HCT116 (cell line): ENCODE measurements at regions not wholly inside any gene's neighbourhood (a gene's known extent, or its start where the extent isn't known, plus 50 kb on each side); places are given as distances from the start of the nearest gene placed in this dataset.

ENCODE experiments used
- ATAC-seq: fragments of 200-7000 bp; cut with Tn5 transposase; 2 replicates; pipeline ENCODE4 v1.9.1; 2020; ENCODE audit warnings: mild to moderate bottlenecking, moderate library complexity
- BruUV-seq: library from RNA; stranded (reverse); fragments of 400-500 nt; replicated peaks from 2 replicates; lab custom pipeline; 2021; lab: Mats Ljungman, UMichigan
- CTCF ChIA-PET: fragments of 300-600 bp; sonication (Branson Sonifier 250); formaldehyde crosslinking; loops from one replicate; lab custom pipeline; 2021; ENCODE audit warnings: antibody characterized with exemption; lab: Charles Lee
- POLR2A ChIA-PET: fragments of 300-600, 350-600 bp; sonication (Branson Sonifier 250); formaldehyde crosslinking; loops from one replicate; lab custom pipeline; 2021; ENCODE audit warnings: antibody characterized with exemption; lab: Charles Lee
- RAD21 ChIA-PET, 2 experiments: fragments of 300-600 bp; sonication (Branson Sonifier 250); formaldehyde crosslinking; loops; one replicate each; lab custom pipeline; 2023; ENCODE audit warnings: low total read pairs in 2 of 2; ENCODE audit not compliant: uncharacterized antibody in 2 of 2, unreplicated experiment in 2 of 2, low non-redundant PET in 1 of 2; lab: Charles Lee
- DNase-seq: peaks from one replicate; pipeline ENCODE4 v3.0.0-alpha.2; 2010; ENCODE audit warnings: low read depth, low spot score
- H2AFZ ChIP-seq: fragments of 200-600 bp; shearing (Covaris generic), sonication (generic); 2 replicates; pipeline ENCODE4 v1.6.1; 2017; ENCODE audit warnings: low read depth, mixed run types, mixed read lengths, antibody characterized with exemption, low read length; ENCODE audit not compliant: poor library complexity, severe bottlenecking
- H3K27ac ChIP-seq: 2 replicates; pipeline ENCODE4 v1.5.1; 2012; ENCODE audit warnings: low read depth, low read length
- H3K27me3 ChIP-seq: fragments of 200-600 bp; sonication (generic); 2 replicates; pipeline ENCODE4 v1.6.1; 2016; ENCODE audit warnings: mixed run types, low read length, mixed read lengths; ENCODE audit not compliant: insufficient read depth
- H3K36me3 ChIP-seq, 2 experiments: fragments of 200-500 bp in 1 of 2; fragments of 200-600 bp in 1 of 2; sonication (Bioruptor generic) in 1 of 2; sonication (generic) in 1 of 2; 2 replicates each; pipeline versions ENCODE4 v1.5.1 to v1.6.1; 2014 to 2016; ENCODE audit warnings: low read length in 2 of 2, inconsistent platforms in 1 of 2, mixed read lengths in 1 of 2, mixed run types in 1 of 2; ENCODE audit not compliant: insufficient read depth in 2 of 2, control insufficient read depth in 1 of 2
- H3K4me1 ChIP-seq, 2 experiments: fragments of 200-600 bp in 1 of 2; sonication (generic) in 1 of 2; 2 replicates each; pipeline versions ENCODE4 v1.5.1 to v1.6.1; 2012 to 2017; ENCODE audit warnings: low read length in 2 of 2, inconsistent platforms in 1 of 2, mild to moderate bottlenecking in 1 of 2, mixed read lengths in 1 of 2, mixed run types in 1 of 2, moderate library complexity in 1 of 2; ENCODE audit not compliant: insufficient read depth in 2 of 2, control insufficient read depth in 1 of 2
- H3K4me2 ChIP-seq: fragments of 200-600 bp; sonication (generic); 2 replicates; pipeline ENCODE4 v1.6.1; 2017; ENCODE audit warnings: mixed run types, low read length, mixed read lengths
- H3K4me3 ChIP-seq, 2 experiments: fragments of 200-600 bp in 1 of 2; sonication (generic) in 1 of 2; replicated peaks in 1 of 2; 2 replicates each; pipeline ENCODE4 v1.5.1; 2011 to 2016; ENCODE audit warnings: low read length in 2 of 2, control low read depth in 1 of 2, low read depth in 1 of 2, mild to moderate bottlenecking in 1 of 2, mixed read lengths in 1 of 2, mixed run types in 1 of 2
- H3K79me2 ChIP-seq: fragments of 200-600 bp; sonication (generic); 2 replicates; pipeline ENCODE4 v1.6.1; 2017; ENCODE audit warnings: mild to moderate bottlenecking, mixed run types, low read length, moderate library complexity, mixed read lengths; ENCODE audit not compliant: insufficient read depth
- H3K9ac ChIP-seq: fragments of 200-600 bp; sonication (generic); 2 replicates; pipeline ENCODE4 v1.6.1; 2016; ENCODE audit warnings: low read length, mixed read lengths
- H3K9me2 ChIP-seq: fragments of 200-600 bp; sonication (generic), shearing (Covaris generic); 2 replicates; pipeline ENCODE4 v1.6.1; 2017; ENCODE audit warnings: mixed run types, mild to moderate bottlenecking, moderate library complexity; ENCODE audit not compliant: insufficient read depth
- H3K9me3 ChIP-seq, 2 experiments: fragments of 200-500 bp in 1 of 2; fragments of 200-600 bp in 1 of 2; sonication (Bioruptor generic) in 1 of 2; sonication (generic) in 1 of 2; 2 replicates each; pipeline ENCODE4 v1.6.1; 2014 to 2017; ENCODE audit warnings: low read length in 2 of 2, mixed read lengths in 2 of 2, inconsistent platforms in 1 of 2, low read depth in 1 of 2, mild to moderate bottlenecking in 1 of 2, mixed run types in 1 of 2, moderate library complexity in 1 of 2; ENCODE audit not compliant: control insufficient read depth in 1 of 2, insufficient read depth in 1 of 2
- H4K20me1 ChIP-seq: fragments of 200-600 bp; sonication (generic), shearing (Covaris generic); 2 replicates; pipeline ENCODE4 v1.6.1; 2017; ENCODE audit warnings: mixed run types, mild to moderate bottlenecking, moderate library complexity; ENCODE audit not compliant: insufficient read depth
- CTCF ChIP-seq, 3 experiments: fragments of 200-600 bp in 1 of 3; sonication (generic) in 1 of 3; IDR thresholded peaks in 2 of 3; conservative IDR thresholded peaks in 1 of 3; 2 replicates each; pipeline ENCODE4 v1.5.1; 2012 to 2017; ENCODE audit warnings: low read depth in 2 of 3, low read length in 2 of 3, antibody characterized with exemption in 1 of 3, borderline replicate concordance in 1 of 3, control low read depth in 1 of 3, mild to moderate bottlenecking in 1 of 3, mixed read lengths in 1 of 3, mixed run types in 1 of 3, moderate library complexity in 1 of 3; ENCODE audit not compliant: insufficient read depth in 1 of 3
- EGR1 ChIP-seq: IDR thresholded peaks from 2 replicates; pipeline ENCODE4 v1.6.1; 2012; ENCODE audit warnings: low read depth
- POLR2A ChIP-seq: IDR thresholded peaks from 2 replicates; pipeline ENCODE4 v1.7.0; 2011; ENCODE audit warnings: borderline replicate concordance; ENCODE audit not compliant: insufficient read depth, insufficient read length; ENCODE audit errors: extremely low read depth
- POLR2AphosphoS5 ChIP-seq: IDR thresholded peaks from 2 replicates; pipeline ENCODE4 v1.6.1; 2011; ENCODE audit warnings: mild to moderate bottlenecking, low read depth, low read length, moderate library complexity
- SIN3A ChIP-seq: IDR thresholded peaks from 2 replicates; pipeline ENCODE4 v1.6.1; 2012; ENCODE audit warnings: low read depth
- YY1 ChIP-seq: IDR thresholded peaks from 2 replicates; pipeline ENCODE4 v1.6.1; 2011; ENCODE audit warnings: low read length, low read depth, moderate library complexity, mild to moderate bottlenecking; ENCODE audit not compliant: insufficient replicate concordance; ENCODE audit errors: extremely low read depth
- ZFX ChIP-seq: fragments of 450-650 bp; IDR thresholded peaks from 2 replicates; pipeline ENCODE4 v1.6.1; 2017
- intact Hi-C: fragments of 100-400 bp; cut with micrococcal nuclease; formaldehyde crosslinking; loops from 2 replicates; pipeline ENCODE4 v1.10.0; 2022
- TF ChIP-seq, protein P1 (sequence below): IDR thresholded peaks from 2 replicates; pipeline ENCODE4 v1.6.1; 2012

DNA sequence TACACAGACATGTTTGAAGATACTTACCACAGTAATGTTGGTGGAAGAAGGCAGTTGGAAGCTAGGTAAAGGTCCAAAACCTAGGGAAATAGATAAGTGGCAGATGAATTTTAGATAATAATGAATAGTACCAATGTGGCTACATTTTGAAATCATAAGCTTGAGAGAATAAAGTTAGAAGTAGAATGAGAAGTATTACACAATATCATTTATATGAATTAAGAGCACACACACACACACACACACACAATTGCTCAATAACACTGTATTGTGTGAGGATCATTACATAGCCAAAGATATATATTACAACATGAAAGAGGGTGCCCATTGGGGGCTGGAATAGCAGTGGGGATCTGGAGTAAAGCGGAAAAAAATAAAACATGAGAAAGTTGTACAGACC is 149.0 kb upstream of the EYA4 start:
- no peaks in the 10 kb centered on the region for H3K36me3 ChIP-seq
- peak overlapping the region; percentile 50; the same call in 1 of the 2 replicates for H3K4me2 ChIP-seq
- no peak overlapping the region for H3K9ac ChIP-seq
- intact Hi-C loops: no loop called here
- no peak overlapping the region for H2AFZ ChIP-seq
- ATAC-seq (no peak), DNase-seq (no peak)
- TF ChIP-seq, protein P1, sequence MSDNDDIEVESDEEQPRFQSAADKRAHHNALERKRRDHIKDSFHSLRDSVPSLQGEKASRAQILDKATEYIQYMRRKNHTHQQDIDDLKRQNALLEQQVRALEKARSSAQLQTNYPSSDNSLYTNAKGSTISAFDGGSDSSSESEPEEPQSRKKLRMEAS: no peak
- H3K27me3 ChIP-seq: no peaks in the 10 kb centered on the region
- H3K9me2 ChIP-seq: no peaks in the 10 kb centered on the region
- ChIA-PET CTCF (no interaction called here), RAD21 (no interaction called here), POLR2A (interaction anchor here (0.7 to 1.8 kb wide), 2 partner anchors 9 kb away, joined by 3 to 4 read pairs; no protein-coding TSS in a partner anchor)
- no peaks in the 10 kb centered on the region for H3K9me3 ChIP-seq
- no peaks in the 10 kb centered on the region for H4K20me1 ChIP-seq
- H3K4me3 ChIP-seq: no peak overlapping the region
- no peaks in the 10 kb centered on the region for H3K79me2 ChIP-seq
- BruUV-seq: no TSS peak
- H3K27ac ChIP-seq: peak overlapping the region; percentile 73; the same call in 1 of the 2 replicates
- peaks cover 9 to 38% of the 10 kb centered on the region in 2 experiments; a peak in 3 of 4 replicates for H3K4me1 ChIP-seq

- Histone ChIP-seq H3K4me3 (no peak overlapping the region), H2AFZ (no peak overlapping the region), H4K20me1 (no peaks in the 10 kb centered on the region)
- RAD21 ChIA-PET: no interaction called here
- DNase-seq: no peak
- TF ChIP-seq EGR1 (no peak), YY1 (no peak), SIN3A (no peak), ZFX (no peak), CTCF (IDR thresholded peaks at IDR 0.05 in 2 of 3, conservative IDR thresholded peaks at IDR 0.05 in 1 of 3; ENCODE audit: borderline replicate concordance in 1 of 3, insufficient read depth in 1 of 3, low read depth in 2 of 3, low read length in 2 of 3) (no peak), POLR2A (no peak), POLR2AphosphoS5 (no peak)
- TF ChIP-seq, protein P1: no peak
- TF ChIP-seq, all 23 proteins: peak for 0
- no peak; the same call in 1 of the 2 replicates for ATAC-seq
- peaks cover 9 to 43% of the 10 kb centered on the region in 2 experiments; a peak in 3 of 4 replicates for H3K4me1 ChIP-seq
- ChIA-PET POLR2A (interaction anchor here (0.8 to 1.8 kb wide), 2 partner anchors 9 to 23 kb away, joined by 3 to 4 read pairs; no protein-coding TSS in a partner anchor), CTCF (no interaction called here)
- no peaks in the 10 kb centered on the region for H3K9me3 ChIP-seq
- intact Hi-C loops: no loop called here
- no peaks in the 10 kb centered on the region for H3K79me2 ChIP-seq
- BruUV-seq: TSS peak; percentile 62
- no peaks in the 10 kb centered on the region for H3K27me3 ChIP-seq
- H3K9ac ChIP-seq: peak overlapping the region; percentile 39
- peak overlapping the region; percentile 50 for H3K4me2 ChIP-seq
- peak overlapping the region; percentile 73 for H3K27ac ChIP-seq
- no peaks in the 10 kb centered on the region for H3K36me3 ChIP-seq
- no peaks in the 10 kb centered on the region for H3K9me2 ChIP-seq
These were observed 148.4 kb upstream of the EYA4 start for GRCh38 chr6:133092771-133093170.
